Ovary (tissue), 7 donors: ENCODE measurements at regions not wholly inside any gene's neighbourhood (a gene's known extent, or its start where the extent isn't known, plus 50 kb on each side); places are given as distances from the start of the nearest gene placed in this dataset.

Experiments used
- DNase-seq, 5 donors: peaks; one replicate each; pipeline ENCODE4 v3.0.0-alpha.2; 2019 to 2020
- H3K27ac ChIP-seq, 2 donors: fragments of 200-600 bp; one replicate each; pipeline versions ENCODE4 v1.5.1 to v1.8.0; 2019 to 2022
- H3K27me3 ChIP-seq: fragments of 200-600 bp; one replicate; pipeline ENCODE4 v1.8.0; 2022
- H3K36me3 ChIP-seq: fragments of 200-600 bp; sonication (generic); one replicate; pipeline ENCODE4 v1.5.1; 2019
- H3K4me1 ChIP-seq: one replicate; pipeline ENCODE4 v1.8.1; 2013; ENCODE audit warnings: mild to moderate bottlenecking, moderate library complexity; ENCODE audit not compliant: insufficient read depth
- H3K4me3 ChIP-seq: fragments of 200-600 bp; sonication (generic); one replicate; pipeline ENCODE4 v1.5.1; 2017
- H3K9me3 ChIP-seq, 2 donors: fragments of 200-600 bp in 1 of 2; sonication (generic) in 1 of 2; one replicate each; pipeline versions ENCODE4 v1.5.1 to v1.8.1; 2013 to 2019; ENCODE audit warnings: mild to moderate bottlenecking in 1 of 2, moderate library complexity in 1 of 2
- EP300 ChIP-seq: sonication (generic); formaldehyde crosslinking; IDR thresholded peaks from one replicate; pipeline ENCODE4 v1.6.1; 2017; ENCODE audit warnings: antibody characterized with exemption
- POLR2A ChIP-seq: fragments of 450-650 bp; IDR thresholded peaks from one replicate; pipeline ENCODE4 v1.6.1; 2017; ENCODE audit warnings: antibody characterized with exemption, mild to moderate bottlenecking, moderate library complexity
- WGBS, 3 donors: extraction: QIAGEN DNeasy Blood & Tissue Kit in 1 of 3; methylation state at CpG; one replicate each; pipeline versions ENCODE4 v1.1.5 to v1.1.7; 2013 to 2017; 5-methylcytosine and 5-hydroxymethylcytosine counted together
- intact Hi-C, 4 donors: fragments of 100-400 bp; cut with DNase I; formaldehyde crosslinking; loops; one replicate each; pipeline versions ENCODE4 v1.11.0 to v1.15.1; 2022 to 2023
- TF ChIP-seq, protein P1 (sequence below), 3 donors: fragments of 450-650 bp in 2 of 3; fragments of 200-600 bp in 1 of 3; IDR thresholded peaks; one replicate each; pipeline versions ENCODE4 v1.5.1 to v1.8.0; 2016 to 2022; ENCODE audit warnings: antibody characterized with exemption in 3 of 3, mild to moderate bottlenecking in 1 of 3
- donor health status: DM: no; HTN: no; CAD: no; lungs with moderate emphysema.
- donor health status: DM: no; HTN: no; CAD: no.
- donor health status: Bipolar disorder and iron deficiency.
- donor health status: DM: no; HTN: no; CAD: no.
- donor health status: DM: yes; HTN: yes; CAD: no.

DNA sequence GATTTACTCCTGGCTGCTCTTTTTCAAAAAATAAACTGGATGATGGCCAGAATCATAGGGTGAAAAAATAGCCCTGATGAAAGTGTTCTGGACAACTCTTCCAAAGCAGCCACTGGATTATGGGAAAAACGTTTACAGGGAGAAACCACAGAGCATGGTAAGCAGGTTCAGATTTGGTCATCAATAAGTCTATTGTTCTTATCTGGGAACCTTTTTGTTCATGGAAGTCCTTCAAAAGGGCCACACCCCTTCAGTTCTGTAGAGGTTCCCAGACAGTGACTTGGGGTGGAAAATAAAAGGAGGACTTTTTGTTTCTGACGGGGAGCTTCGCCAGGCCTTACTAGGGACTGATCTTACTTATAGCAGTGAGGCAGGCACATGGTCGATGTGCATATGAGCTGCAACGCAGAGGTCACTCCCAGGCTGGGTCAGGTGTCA lies 117.4 kb upstream of the SLC38A2 start:
- Histone ChIP-seq H3K4me3 (no peak overlapping the region), H3K27me3 (no peaks in the 10 kb centered on the region), H3K36me3 (no peaks in the 10 kb centered on the region), H3K27ac (peak overlapping the region; percentile 6 to 44), H3K4me1 (peaks cover 20% of the 10 kb centered on the region), H3K9me3 (no peaks in the 10 kb centered on the region)
- TF ChIP-seq POLR2A (no peak), EP300 (no peak)
- intact Hi-C loops = no loop called here
- peak in 1 of 5 donors; percentile 32 for DNase-seq
- 58 to 72% (median 59%) methylated on average over 5 of the region's 5 CpGs for WGBS, 3 donors

DNA sequence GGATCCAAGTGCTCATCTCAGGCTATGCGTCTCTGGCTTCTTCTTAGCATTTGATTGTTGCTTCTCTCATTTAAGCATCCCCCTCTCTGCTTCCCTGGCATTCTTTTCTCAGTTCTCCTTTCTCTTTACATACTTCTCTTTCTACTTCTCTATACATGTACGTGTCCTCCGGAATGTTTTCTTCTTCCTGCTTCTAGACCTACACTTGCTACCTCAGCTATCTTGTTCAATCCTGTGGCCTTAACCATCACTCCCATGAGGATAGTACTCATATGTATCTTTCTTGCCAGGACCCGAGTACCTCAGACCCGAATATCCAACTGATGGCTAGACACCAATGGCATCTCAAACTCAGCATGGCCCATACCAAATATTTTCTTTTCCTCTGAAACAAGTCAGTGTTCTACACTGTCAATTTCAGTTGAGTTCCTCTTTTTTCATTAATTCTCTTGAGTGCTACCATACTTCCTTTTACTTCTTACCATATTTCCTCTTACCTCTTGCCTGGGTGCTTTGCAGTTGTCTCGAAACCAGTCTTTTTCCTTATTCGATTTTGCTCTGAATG lies 115.1 kb upstream of the SLC38A2 start:
- Histone ChIP-seq H3K27ac (no peak overlapping the region), H3K4me1 (peaks cover 20% of the 10 kb centered on the region), H3K4me3 (no peak overlapping the region), H3K9me3 (no peaks in the 10 kb centered on the region), H3K27me3 (no peaks in the 10 kb centered on the region), H3K36me3 (no peaks in the 10 kb centered on the region)
- DNase-seq = no peak
- TF ChIP-seq EP300 (no peak), POLR2A (no peak)
- TF ChIP-seq, protein P1, sequence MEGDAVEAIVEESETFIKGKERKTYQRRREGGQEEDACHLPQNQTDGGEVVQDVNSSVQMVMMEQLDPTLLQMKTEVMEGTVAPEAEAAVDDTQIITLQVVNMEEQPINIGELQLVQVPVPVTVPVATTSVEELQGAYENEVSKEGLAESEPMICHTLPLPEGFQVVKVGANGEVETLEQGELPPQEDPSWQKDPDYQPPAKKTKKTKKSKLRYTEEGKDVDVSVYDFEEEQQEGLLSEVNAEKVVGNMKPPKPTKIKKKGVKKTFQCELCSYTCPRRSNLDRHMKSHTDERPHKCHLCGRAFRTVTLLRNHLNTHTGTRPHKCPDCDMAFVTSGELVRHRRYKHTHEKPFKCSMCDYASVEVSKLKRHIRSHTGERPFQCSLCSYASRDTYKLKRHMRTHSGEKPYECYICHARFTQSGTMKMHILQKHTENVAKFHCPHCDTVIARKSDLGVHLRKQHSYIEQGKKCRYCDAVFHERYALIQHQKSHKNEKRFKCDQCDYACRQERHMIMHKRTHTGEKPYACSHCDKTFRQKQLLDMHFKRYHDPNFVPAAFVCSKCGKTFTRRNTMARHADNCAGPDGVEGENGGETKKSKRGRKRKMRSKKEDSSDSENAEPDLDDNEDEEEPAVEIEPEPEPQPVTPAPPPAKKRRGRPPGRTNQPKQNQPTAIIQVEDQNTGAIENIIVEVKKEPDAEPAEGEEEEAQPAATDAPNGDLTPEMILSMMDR (IDR thresholded peaks at IDR 0.05) = no peak
- WGBS, 3 donors = 94 to 98% (median 97%) methylated on average over 7 of the region's 7 CpGs
- intact Hi-C loops = no loop called here

DNA sequence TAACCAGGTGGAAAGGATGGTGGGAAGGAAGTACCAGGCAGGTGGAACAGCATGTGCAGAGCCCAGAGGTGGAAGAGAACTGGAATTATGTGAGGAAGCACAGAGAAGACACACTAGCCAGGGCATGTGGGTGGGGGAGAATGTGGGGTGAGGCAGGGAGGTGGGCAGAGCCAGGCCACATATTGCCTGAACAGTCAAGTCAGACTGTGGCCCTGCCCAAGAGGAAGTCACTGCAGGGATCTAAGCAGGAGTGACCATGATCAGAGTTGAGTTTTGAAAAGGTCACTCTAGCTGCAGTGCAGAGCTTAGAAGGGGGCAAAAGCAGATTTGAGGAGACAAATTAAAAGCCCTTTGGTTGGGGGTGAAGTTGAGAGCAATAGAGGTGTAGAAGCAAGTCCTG lies 114.0 kb upstream of the SLC38A2 start:
- Histone ChIP-seq H3K27ac (no peak overlapping the region), H3K9me3 (no peaks in the 10 kb centered on the region), H3K36me3 (no peaks in the 10 kb centered on the region), H3K4me1 (peaks cover 15% of the 10 kb centered on the region), H3K27me3 (no peaks in the 10 kb centered on the region), H3K4me3 (no peak overlapping the region)
- no peak for DNase-seq
- intact Hi-C loops = no loop called here
- TF ChIP-seq, protein P1 (IDR thresholded peaks at IDR 0.05) = no peak
- no peak for TF ChIP-seq POLR2A
- no peak for TF ChIP-seq EP300

DNA sequence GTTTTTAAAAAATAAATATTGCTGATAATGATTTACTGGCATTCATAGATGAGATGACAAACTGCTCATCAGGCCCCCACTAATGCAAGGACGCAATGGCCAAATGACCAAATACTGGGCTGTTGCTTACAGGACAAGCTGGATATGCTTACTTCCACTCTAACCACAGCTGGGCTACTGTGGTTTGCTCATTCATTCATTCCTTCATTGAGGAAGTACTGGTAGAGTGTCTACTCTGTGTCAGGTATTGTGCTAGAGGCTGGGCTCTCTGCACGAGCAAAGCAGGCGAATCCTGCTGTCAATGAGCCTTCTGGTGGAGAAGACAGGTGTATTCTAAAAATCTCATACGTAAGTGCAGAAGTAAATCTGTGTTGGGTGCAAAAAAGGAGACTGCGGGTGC lies 113.3 kb upstream of the SLC38A2 start:
- Histone ChIP-seq H3K4me3 (no peak overlapping the region), H3K27me3 (no peaks in the 10 kb centered on the region), H3K27ac (no peak overlapping the region), H3K9me3 (no peaks in the 10 kb centered on the region), H3K4me1 (peaks cover 12% of the 10 kb centered on the region), H3K36me3 (no peaks in the 10 kb centered on the region)
- DNase-seq = no peak
- intact Hi-C loops = no loop called here
- TF ChIP-seq POLR2A (no peak), EP300 (no peak)
- TF ChIP-seq, protein P1 (IDR thresholded peaks at IDR 0.05) = no peak
- WGBS, 3 donors = 96 to 98% (median 97%) methylated on average over 5 of the region's 5 CpGs

DNA sequence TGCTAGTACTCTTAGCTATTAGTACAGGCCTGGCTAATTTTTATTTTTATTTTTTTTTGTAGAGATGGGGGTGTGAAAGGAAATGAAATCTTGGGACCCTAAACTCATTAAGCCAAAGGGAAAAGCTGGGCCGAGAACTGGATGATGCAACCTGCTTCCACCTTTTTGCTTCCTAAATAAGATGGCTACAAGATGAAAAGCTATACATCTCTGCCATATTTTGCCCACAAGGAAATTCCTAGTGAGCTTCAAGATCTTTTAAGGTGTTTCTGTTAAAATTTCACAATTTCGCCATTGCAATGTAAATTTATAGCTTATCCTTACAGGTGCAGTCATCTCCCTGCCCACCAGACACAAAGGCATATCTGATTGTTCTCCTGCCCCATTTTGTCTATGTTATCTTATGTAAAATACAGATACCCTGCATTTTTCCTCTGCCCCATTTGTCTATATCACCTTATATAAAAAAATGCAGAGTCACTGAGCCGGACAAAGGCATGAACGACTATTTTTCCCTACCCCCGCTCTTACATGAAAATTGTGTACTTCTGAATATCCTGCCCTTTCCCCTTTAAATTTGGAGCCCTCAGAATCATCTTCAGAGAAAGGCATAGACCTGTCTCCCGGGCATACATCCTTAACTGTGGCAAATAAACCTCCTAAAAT lies 112.0 kb upstream of the SLC38A2 start:
- Histone ChIP-seq H3K36me3 (no peaks in the 10 kb centered on the region), H3K4me3 (no peak overlapping the region), H3K27ac (no peak overlapping the region), H3K27me3 (no peaks in the 10 kb centered on the region), H3K9me3 (no peaks in the 10 kb centered on the region), H3K4me1 (peaks cover 6% of the 10 kb centered on the region)
- no peak for DNase-seq
- intact Hi-C loops = no loop called here
- WGBS, 3 donors = 91 to 94% (median 94%) methylated on average over 6 of the region's 6 CpGs
- no peak for TF ChIP-seq POLR2A
- TF ChIP-seq, protein P1 (IDR thresholded peaks at IDR 0.05) = no peak
- TF ChIP-seq EP300 = no peak
